ENCODE measurements at regions not wholly inside any gene's neighbourhood (a gene's known extent, or its start where the extent isn't known, plus 50 kb on each side); places are given as distances from the start of the nearest gene placed in this dataset.

DNA sequence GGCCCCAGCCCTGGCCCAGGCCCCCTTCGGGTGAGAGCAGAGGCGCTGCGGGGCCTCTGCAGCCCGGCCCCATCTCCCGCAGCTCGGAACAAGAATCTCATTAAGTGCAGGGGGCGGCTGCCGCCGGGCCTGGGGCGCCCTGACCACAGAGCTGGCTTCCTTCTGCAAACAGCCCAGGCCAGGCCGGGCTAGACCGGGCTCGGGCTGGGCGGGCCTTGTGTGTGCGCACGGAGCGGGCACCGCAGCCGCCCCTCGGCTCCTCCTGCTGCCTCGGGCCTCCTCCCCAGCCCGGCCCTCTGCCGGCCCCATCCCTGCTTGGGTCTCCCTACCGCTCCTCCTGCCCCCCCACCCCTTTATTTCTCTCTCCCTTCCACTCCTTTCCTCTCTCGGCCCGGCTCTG lies 83.3 kb downstream of the EFNB1 start:
- TF ChIP-seq, protein P1, sequence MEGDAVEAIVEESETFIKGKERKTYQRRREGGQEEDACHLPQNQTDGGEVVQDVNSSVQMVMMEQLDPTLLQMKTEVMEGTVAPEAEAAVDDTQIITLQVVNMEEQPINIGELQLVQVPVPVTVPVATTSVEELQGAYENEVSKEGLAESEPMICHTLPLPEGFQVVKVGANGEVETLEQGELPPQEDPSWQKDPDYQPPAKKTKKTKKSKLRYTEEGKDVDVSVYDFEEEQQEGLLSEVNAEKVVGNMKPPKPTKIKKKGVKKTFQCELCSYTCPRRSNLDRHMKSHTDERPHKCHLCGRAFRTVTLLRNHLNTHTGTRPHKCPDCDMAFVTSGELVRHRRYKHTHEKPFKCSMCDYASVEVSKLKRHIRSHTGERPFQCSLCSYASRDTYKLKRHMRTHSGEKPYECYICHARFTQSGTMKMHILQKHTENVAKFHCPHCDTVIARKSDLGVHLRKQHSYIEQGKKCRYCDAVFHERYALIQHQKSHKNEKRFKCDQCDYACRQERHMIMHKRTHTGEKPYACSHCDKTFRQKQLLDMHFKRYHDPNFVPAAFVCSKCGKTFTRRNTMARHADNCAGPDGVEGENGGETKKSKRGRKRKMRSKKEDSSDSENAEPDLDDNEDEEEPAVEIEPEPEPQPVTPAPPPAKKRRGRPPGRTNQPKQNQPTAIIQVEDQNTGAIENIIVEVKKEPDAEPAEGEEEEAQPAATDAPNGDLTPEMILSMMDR (conservative IDR thresholded peaks at IDR 0.05; ENCODE audit: low read length), result no peak
- no peak overlapping the region for H3K4me3 ChIP-seq (ENCODE audit: low read length)
- no peak for DNase-seq (ENCODE audit: low read depth)

DNA sequence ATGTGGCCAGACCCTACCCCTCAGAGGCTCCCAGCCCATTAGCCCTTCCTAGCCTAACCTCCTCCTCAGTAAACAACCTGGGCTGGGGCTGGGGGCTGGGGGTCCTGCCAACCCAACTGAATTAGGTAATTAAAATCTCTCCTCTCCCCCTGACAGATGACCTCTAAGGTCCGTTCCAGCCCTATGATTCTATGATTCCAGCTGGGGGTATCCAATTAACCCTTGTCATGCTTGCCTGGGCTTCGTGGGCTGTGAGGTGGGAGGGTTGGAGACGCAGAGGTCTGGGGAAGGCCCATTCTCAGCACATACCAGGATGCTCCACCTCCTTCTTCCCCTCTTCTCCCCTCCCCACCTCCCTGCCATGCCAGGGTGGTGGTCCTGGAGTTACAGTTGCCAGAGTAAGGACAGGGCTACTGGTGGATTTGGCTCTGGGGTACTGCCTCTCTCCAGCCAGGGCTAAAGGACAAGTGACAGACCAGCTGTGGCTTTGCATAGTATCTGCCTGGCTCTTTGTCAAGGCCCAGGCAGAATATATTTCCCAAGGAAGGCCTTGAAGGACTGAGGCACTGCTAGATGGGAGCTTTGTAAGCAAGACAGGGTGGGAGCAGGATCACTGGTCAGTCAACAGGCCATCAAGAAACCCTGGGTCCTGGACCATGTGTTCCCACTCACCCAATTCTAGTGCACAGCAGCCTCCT lies 82.1 kb downstream of the EFNB1 start:
- H3K4me3 ChIP-seq (ENCODE audit: low read length), result no peak overlapping the region
- TF ChIP-seq, protein P1 (conservative IDR thresholded peaks at IDR 0.05; ENCODE audit: low read length), result no peak
- no peak for DNase-seq (ENCODE audit: low read depth)

DNA sequence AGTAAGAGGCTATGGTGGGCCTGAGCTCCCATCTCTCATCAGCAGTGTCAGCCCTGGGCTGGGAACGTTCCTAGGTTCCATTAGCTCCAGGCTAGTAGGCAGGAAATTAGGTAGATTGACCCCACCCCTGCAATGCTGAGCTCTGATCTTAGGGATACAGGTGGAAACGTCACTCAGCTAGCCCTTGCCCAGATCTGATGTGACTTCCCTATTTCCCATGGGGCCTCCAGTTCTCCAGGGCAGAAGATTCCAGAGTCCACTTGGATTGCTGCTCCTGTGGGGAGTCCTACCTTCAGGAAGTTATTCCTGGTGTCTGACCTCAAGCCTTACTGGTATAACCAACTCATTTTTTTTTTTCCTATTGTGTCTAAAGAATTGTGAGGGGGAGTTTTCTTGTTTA lies 81.1 kb downstream of the EFNB1 start:
- TF ChIP-seq, protein P1 (conservative IDR thresholded peaks at IDR 0.05; ENCODE audit: low read length), result no peak
- DNase-seq (ENCODE audit: low read depth), result no peak
- H3K4me3 ChIP-seq (ENCODE audit: low read length), result no peak overlapping the region

DNA sequence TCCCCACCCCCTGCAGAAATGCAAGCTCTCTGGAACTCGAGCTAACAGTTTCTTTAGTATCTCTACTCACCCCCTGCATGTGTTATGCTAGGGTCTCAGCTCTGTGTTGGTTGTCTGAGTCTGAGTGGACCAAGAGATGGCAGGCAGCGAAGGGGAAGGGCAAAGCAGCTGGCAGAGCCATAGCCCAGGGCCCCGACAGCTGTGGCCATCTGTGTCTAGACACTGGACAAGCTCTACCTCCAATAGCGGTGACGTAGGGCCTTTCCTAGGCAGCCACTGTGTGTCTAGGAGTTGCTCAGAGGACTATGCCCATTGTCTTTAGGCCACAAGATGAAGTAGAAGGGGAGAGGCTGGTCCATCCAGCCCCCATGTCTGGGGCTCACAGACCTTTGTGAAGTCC lies 79.2 kb downstream of the EFNB1 start:
- no peak overlapping the region for H3K4me3 ChIP-seq (ENCODE audit: low read length)
- no peak for DNase-seq (ENCODE audit: low read depth)
- TF ChIP-seq, protein P1 (conservative IDR thresholded peaks at IDR 0.05; ENCODE audit: low read length), result no peak

DNA sequence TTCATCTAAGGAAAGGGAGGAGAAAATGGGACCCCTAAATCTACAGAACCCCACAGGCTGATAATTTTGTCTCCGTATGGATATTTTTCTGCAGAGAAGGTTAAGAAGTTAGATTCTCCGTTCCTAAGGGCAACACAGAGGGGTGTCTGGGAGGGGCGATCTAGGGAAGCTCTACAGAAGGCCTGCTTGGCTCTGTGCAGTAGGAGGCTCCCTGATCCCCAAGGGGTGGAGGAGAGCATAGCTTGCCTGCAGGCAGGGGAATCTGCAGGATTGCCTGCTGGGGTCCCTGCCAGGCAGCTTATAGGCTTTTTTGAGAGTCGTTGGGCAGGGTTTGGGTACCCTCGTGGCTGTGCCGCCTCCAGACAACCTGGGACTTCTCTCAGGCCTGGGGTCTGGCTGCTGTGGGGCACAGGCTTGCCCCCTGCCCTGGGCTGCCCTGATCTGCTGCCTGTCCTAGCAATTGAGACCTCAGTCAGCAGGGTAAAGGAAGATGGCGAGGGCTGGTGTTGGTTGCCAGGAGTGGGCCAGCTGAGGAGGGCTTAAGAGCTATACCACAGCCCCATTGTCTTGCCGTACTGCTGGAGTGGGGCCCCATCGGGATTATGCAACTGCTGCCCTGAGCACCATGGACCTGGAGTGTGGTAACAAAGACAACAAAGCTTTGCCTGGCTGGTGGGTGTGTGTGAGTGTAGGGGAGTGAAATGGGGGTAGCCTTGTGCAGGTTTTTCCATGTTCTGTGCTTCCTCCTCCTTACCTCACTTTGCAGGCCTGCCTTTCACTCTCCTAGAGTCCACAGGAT lies 74.1 kb downstream of the EFNB1 start:
- TF ChIP-seq, protein P1 (conservative IDR thresholded peaks at IDR 0.05; ENCODE audit: low read length), result no peak
- no peak for DNase-seq (ENCODE audit: low read depth)
- no peak overlapping the region for H3K4me3 ChIP-seq (ENCODE audit: low read length)

DNA sequence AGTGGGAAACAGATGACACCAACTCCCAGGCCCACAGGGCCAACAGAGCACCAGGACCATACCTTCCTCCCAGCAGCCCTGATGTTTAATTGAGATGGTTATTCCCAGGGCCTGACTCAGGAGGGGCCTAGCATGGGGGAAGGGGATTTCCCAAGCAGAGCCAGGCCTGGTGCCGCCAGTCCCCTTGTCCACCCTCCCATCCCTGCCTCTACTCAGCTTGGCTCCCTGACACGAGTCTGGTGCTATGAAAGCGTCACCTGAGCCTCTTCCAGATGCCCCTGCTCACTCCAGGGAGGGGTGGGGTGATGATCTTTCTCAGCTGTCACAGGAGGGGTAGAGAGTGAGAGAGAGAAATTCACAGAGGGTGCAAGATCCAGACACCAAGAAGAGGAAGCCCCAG lies 72.7 kb downstream of the EFNB1 start:
- TF ChIP-seq, protein P1 (conservative IDR thresholded peaks at IDR 0.05; ENCODE audit: low read length), result no peak
- no peak for DNase-seq (ENCODE audit: low read depth)
- no peak overlapping the region for H3K4me3 ChIP-seq (ENCODE audit: low read length)

DNA sequence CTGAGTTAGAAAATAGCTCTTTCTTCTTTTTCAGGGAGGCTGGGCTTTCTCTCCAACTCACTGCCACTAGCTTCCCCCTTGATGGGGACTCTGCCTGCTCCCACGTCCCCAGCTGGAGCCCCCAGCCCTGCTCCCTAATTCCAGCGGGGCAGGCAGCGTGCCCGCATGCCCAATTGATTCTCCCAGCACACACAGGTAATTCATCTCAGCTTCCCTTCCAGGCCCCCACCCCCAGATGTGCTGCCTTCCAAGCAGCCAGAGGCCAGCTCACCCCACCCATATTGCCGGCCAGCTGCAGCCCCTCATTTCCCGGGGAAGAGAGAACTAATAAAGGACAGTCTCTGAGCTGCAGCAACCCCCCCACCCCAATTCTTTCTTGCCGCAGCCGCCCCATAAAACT lies 69.8 kb downstream of the EFNB1 start:
- no peak overlapping the region for H3K4me3 ChIP-seq (ENCODE audit: low read length)
- DNase-seq (ENCODE audit: low read depth), result no peak
- TF ChIP-seq, protein P1 (conservative IDR thresholded peaks at IDR 0.05; ENCODE audit: low read length), result no peak
